HCT116 (cell line): ENCODE measurements at regions not wholly inside any gene's neighbourhood (a gene's known extent, or its start where the extent isn't known, plus 50 kb on each side); places are given as distances from the start of the nearest gene placed in this dataset.

ENCODE experiments used
- ATAC-seq: fragments of 200-7000 bp; cut with Tn5 transposase; 2 replicates; pipeline ENCODE4 v1.9.1; 2020; ENCODE audit warnings: mild to moderate bottlenecking, moderate library complexity
- BruUV-seq: library from RNA; stranded (reverse); fragments of 400-500 nt; replicated peaks from 2 replicates; lab custom pipeline; 2021; lab: Mats Ljungman, UMichigan
- CTCF ChIA-PET: fragments of 300-600 bp; sonication (Branson Sonifier 250); formaldehyde crosslinking; loops from one replicate; lab custom pipeline; 2021; ENCODE audit warnings: antibody characterized with exemption; lab: Charles Lee
- POLR2A ChIA-PET: fragments of 300-600, 350-600 bp; sonication (Branson Sonifier 250); formaldehyde crosslinking; loops from one replicate; lab custom pipeline; 2021; ENCODE audit warnings: antibody characterized with exemption; lab: Charles Lee
- RAD21 ChIA-PET, 2 experiments: fragments of 300-600 bp; sonication (Branson Sonifier 250); formaldehyde crosslinking; loops; one replicate each; lab custom pipeline; 2023; ENCODE audit warnings: low total read pairs in 2 of 2; ENCODE audit not compliant: uncharacterized antibody in 2 of 2, unreplicated experiment in 2 of 2, low non-redundant PET in 1 of 2; lab: Charles Lee
- DNase-seq: peaks from one replicate; pipeline ENCODE4 v3.0.0-alpha.2; 2010; ENCODE audit warnings: low read depth, low spot score
- H2AFZ ChIP-seq: fragments of 200-600 bp; shearing (Covaris generic), sonication (generic); 2 replicates; pipeline ENCODE4 v1.6.1; 2017; ENCODE audit warnings: low read depth, mixed run types, mixed read lengths, antibody characterized with exemption, low read length; ENCODE audit not compliant: poor library complexity, severe bottlenecking
- H3K27ac ChIP-seq: 2 replicates; pipeline ENCODE4 v1.5.1; 2012; ENCODE audit warnings: low read depth, low read length
- H3K27me3 ChIP-seq: fragments of 200-600 bp; sonication (generic); 2 replicates; pipeline ENCODE4 v1.6.1; 2016; ENCODE audit warnings: mixed run types, low read length, mixed read lengths; ENCODE audit not compliant: insufficient read depth
- H3K36me3 ChIP-seq, 2 experiments: fragments of 200-500 bp in 1 of 2; fragments of 200-600 bp in 1 of 2; sonication (Bioruptor generic) in 1 of 2; sonication (generic) in 1 of 2; 2 replicates each; pipeline versions ENCODE4 v1.5.1 to v1.6.1; 2014 to 2016; ENCODE audit warnings: low read length in 2 of 2, inconsistent platforms in 1 of 2, mixed read lengths in 1 of 2, mixed run types in 1 of 2; ENCODE audit not compliant: insufficient read depth in 2 of 2, control insufficient read depth in 1 of 2
- H3K4me1 ChIP-seq, 2 experiments: fragments of 200-600 bp in 1 of 2; sonication (generic) in 1 of 2; 2 replicates each; pipeline versions ENCODE4 v1.5.1 to v1.6.1; 2012 to 2017; ENCODE audit warnings: low read length in 2 of 2, inconsistent platforms in 1 of 2, mild to moderate bottlenecking in 1 of 2, mixed read lengths in 1 of 2, mixed run types in 1 of 2, moderate library complexity in 1 of 2; ENCODE audit not compliant: insufficient read depth in 2 of 2, control insufficient read depth in 1 of 2
- H3K4me2 ChIP-seq: fragments of 200-600 bp; sonication (generic); 2 replicates; pipeline ENCODE4 v1.6.1; 2017; ENCODE audit warnings: mixed run types, low read length, mixed read lengths
- H3K4me3 ChIP-seq, 2 experiments: fragments of 200-600 bp in 1 of 2; sonication (generic) in 1 of 2; replicated peaks in 1 of 2; 2 replicates each; pipeline ENCODE4 v1.5.1; 2011 to 2016; ENCODE audit warnings: low read length in 2 of 2, control low read depth in 1 of 2, low read depth in 1 of 2, mild to moderate bottlenecking in 1 of 2, mixed read lengths in 1 of 2, mixed run types in 1 of 2
- H3K79me2 ChIP-seq: fragments of 200-600 bp; sonication (generic); 2 replicates; pipeline ENCODE4 v1.6.1; 2017; ENCODE audit warnings: mild to moderate bottlenecking, mixed run types, low read length, moderate library complexity, mixed read lengths; ENCODE audit not compliant: insufficient read depth
- H3K9ac ChIP-seq: fragments of 200-600 bp; sonication (generic); 2 replicates; pipeline ENCODE4 v1.6.1; 2016; ENCODE audit warnings: low read length, mixed read lengths
- H3K9me2 ChIP-seq: fragments of 200-600 bp; sonication (generic), shearing (Covaris generic); 2 replicates; pipeline ENCODE4 v1.6.1; 2017; ENCODE audit warnings: mixed run types, mild to moderate bottlenecking, moderate library complexity; ENCODE audit not compliant: insufficient read depth
- H3K9me3 ChIP-seq, 2 experiments: fragments of 200-500 bp in 1 of 2; fragments of 200-600 bp in 1 of 2; sonication (Bioruptor generic) in 1 of 2; sonication (generic) in 1 of 2; 2 replicates each; pipeline ENCODE4 v1.6.1; 2014 to 2017; ENCODE audit warnings: low read length in 2 of 2, mixed read lengths in 2 of 2, inconsistent platforms in 1 of 2, low read depth in 1 of 2, mild to moderate bottlenecking in 1 of 2, mixed run types in 1 of 2, moderate library complexity in 1 of 2; ENCODE audit not compliant: control insufficient read depth in 1 of 2, insufficient read depth in 1 of 2
- H4K20me1 ChIP-seq: fragments of 200-600 bp; sonication (generic), shearing (Covaris generic); 2 replicates; pipeline ENCODE4 v1.6.1; 2017; ENCODE audit warnings: mixed run types, mild to moderate bottlenecking, moderate library complexity; ENCODE audit not compliant: insufficient read depth
- CBX3 ChIP-seq: IDR thresholded peaks from 2 replicates; pipeline ENCODE4 v1.6.1; 2012; ENCODE audit warnings: low read depth
- CEBPB ChIP-seq: IDR thresholded peaks from 2 replicates; pipeline ENCODE4 v1.6.1; 2012; ENCODE audit warnings: low read depth
- CTCF ChIP-seq, 3 experiments: fragments of 200-600 bp in 1 of 3; sonication (generic) in 1 of 3; IDR thresholded peaks in 2 of 3; conservative IDR thresholded peaks in 1 of 3; 2 replicates each; pipeline ENCODE4 v1.5.1; 2012 to 2017; ENCODE audit warnings: low read depth in 2 of 3, low read length in 2 of 3, antibody characterized with exemption in 1 of 3, borderline replicate concordance in 1 of 3, control low read depth in 1 of 3, mild to moderate bottlenecking in 1 of 3, mixed read lengths in 1 of 3, mixed run types in 1 of 3, moderate library complexity in 1 of 3; ENCODE audit not compliant: insufficient read depth in 1 of 3
- EZH2 ChIP-seq: fragments of 200-600 bp; sonication (generic); IDR thresholded peaks from 2 replicates; pipeline ENCODE4 v1.6.1; 2017; ENCODE audit warnings: antibody characterized with exemption, mixed run types
- EZH2phosphoT487 ChIP-seq: fragments of 200-600 bp; IDR thresholded peaks from 2 replicates; pipeline ENCODE4 v1.6.1; 2018; ENCODE audit warnings: antibody characterized with exemption, borderline replicate concordance
- JUND ChIP-seq: IDR thresholded peaks from 2 replicates; pipeline ENCODE4 v1.6.1; 2012
- MAX ChIP-seq: IDR thresholded peaks from 2 replicates; pipeline ENCODE4 v1.6.1; 2012
- POLR2A ChIP-seq: IDR thresholded peaks from 2 replicates; pipeline ENCODE4 v1.7.0; 2011; ENCODE audit warnings: borderline replicate concordance; ENCODE audit not compliant: insufficient read depth, insufficient read length; ENCODE audit errors: extremely low read depth
- POLR2AphosphoS5 ChIP-seq: IDR thresholded peaks from 2 replicates; pipeline ENCODE4 v1.6.1; 2011; ENCODE audit warnings: mild to moderate bottlenecking, low read depth, low read length, moderate library complexity
- RAD21 ChIP-seq: IDR thresholded peaks from 2 replicates; pipeline ENCODE4 v1.6.1; 2012; ENCODE audit warnings: low read depth, mild to moderate bottlenecking
- SIN3A ChIP-seq: IDR thresholded peaks from 2 replicates; pipeline ENCODE4 v1.6.1; 2012; ENCODE audit warnings: low read depth
- SRF ChIP-seq: IDR thresholded peaks from 2 replicates; pipeline ENCODE4 v1.6.1; 2012; ENCODE audit warnings: low read depth
- TCF7L2 ChIP-seq: IDR thresholded peaks from 2 replicates; pipeline ENCODE4 v1.7.0; 2011; ENCODE audit warnings: borderline replicate concordance, inconsistent platforms; ENCODE audit not compliant: insufficient read depth, insufficient read length; ENCODE audit errors: extremely low read depth
- ZBTB33 ChIP-seq: IDR thresholded peaks from 2 replicates; pipeline ENCODE4 v1.6.1; 2011; ENCODE audit warnings: mild to moderate bottlenecking, low read length, moderate library complexity; ENCODE audit not compliant: insufficient replicate concordance; ENCODE audit errors: extremely low read depth
- ZFX ChIP-seq: fragments of 450-650 bp; IDR thresholded peaks from 2 replicates; pipeline ENCODE4 v1.6.1; 2017
- ZNF274 ChIP-seq: fragments of 200-500 bp; sonication (Bioruptor generic); IDR thresholded peaks from 2 replicates; pipeline ENCODE4 v1.6.1; 2014; ENCODE audit warnings: mild to moderate bottlenecking, low read depth, low read length, inconsistent platforms
- intact Hi-C: fragments of 100-400 bp; cut with micrococcal nuclease; formaldehyde crosslinking; loops from 2 replicates; pipeline ENCODE4 v1.10.0; 2022
- TF ChIP-seq, protein P1 (sequence below): IDR thresholded peaks from 2 replicates; pipeline ENCODE4 v1.6.1; 2012; ENCODE audit warnings: low read depth

GRCh38 chr5:125210242-125210947, 464.0 kb upstream of the ZNF608 start:
- Histone ChIP-seq H3K36me3 (no peaks in the 10 kb centered on the region), H3K9me3 (no peaks in the 10 kb centered on the region), H2AFZ (no peak overlapping the region), H3K9me2 (no peaks in the 10 kb centered on the region), H4K20me1 (no peaks in the 10 kb centered on the region), H3K27me3 (no peaks in the 10 kb centered on the region), H3K79me2 (no peaks in the 10 kb centered on the region), H3K4me3 (no peak overlapping the region), H3K27ac (no peak overlapping the region), H3K4me1 (no peaks in the 10 kb centered on the region), H3K9ac (no peak overlapping the region), H3K4me2 (no peak overlapping the region)
- no peak for DNase-seq
- RAD21 ChIA-PET: interaction anchor here in 1 of 2 experiments (0.6 kb wide), 1 partner anchor 117 kb away, joined by 3 read pairs; no protein-coding TSS in a partner anchor
- TF ChIP-seq ZBTB33 (no peak), CTCF (IDR thresholded peaks at IDR 0.05 in 2 of 3, conservative IDR thresholded peaks at IDR 0.05 in 1 of 3; ENCODE audit: borderline replicate concordance in 1 of 3, insufficient read depth in 1 of 3, low read depth in 2 of 3, low read length in 2 of 3) (no peak), CEBPB (no peak), EZH2 (no peak), RAD21 (no peak), CBX3 (no peak), SIN3A (no peak), POLR2AphosphoS5 (no peak), SRF (no peak), POLR2A (no peak), MAX (no peak), ZFX (no peak), ZNF274 (no peak), TCF7L2 (no peak), JUND (no peak), EZH2phosphoT487 (no peak)
- TF ChIP-seq, protein P1, sequence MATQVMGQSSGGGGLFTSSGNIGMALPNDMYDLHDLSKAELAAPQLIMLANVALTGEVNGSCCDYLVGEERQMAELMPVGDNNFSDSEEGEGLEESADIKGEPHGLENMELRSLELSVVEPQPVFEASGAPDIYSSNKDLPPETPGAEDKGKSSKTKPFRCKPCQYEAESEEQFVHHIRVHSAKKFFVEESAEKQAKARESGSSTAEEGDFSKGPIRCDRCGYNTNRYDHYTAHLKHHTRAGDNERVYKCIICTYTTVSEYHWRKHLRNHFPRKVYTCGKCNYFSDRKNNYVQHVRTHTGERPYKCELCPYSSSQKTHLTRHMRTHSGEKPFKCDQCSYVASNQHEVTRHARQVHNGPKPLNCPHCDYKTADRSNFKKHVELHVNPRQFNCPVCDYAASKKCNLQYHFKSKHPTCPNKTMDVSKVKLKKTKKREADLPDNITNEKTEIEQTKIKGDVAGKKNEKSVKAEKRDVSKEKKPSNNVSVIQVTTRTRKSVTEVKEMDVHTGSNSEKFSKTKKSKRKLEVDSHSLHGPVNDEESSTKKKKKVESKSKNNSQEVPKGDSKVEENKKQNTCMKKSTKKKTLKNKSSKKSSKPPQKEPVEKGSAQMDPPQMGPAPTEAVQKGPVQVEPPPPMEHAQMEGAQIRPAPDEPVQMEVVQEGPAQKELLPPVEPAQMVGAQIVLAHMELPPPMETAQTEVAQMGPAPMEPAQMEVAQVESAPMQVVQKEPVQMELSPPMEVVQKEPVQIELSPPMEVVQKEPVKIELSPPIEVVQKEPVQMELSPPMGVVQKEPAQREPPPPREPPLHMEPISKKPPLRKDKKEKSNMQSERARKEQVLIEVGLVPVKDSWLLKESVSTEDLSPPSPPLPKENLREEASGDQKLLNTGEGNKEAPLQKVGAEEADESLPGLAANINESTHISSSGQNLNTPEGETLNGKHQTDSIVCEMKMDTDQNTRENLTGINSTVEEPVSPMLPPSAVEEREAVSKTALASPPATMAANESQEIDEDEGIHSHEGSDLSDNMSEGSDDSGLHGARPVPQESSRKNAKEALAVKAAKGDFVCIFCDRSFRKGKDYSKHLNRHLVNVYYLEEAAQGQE: no peak
- POLR2A ChIA-PET: no interaction called here
- ATAC-seq: no peak
- no TSS peak for BruUV-seq
- CTCF ChIA-PET: no interaction called here
- intact Hi-C loops: no loop called here
